Kidney (tissue), 13 donors: ENCODE measurements at regions not wholly inside any gene's neighbourhood (a gene's known extent, or its start where the extent isn't known, plus 50 kb on each side); places are given as distances from the start of the nearest gene placed in this dataset.

Source experiments
- DNase-seq, 5 donors: peaks; one replicate each; pipeline ENCODE4 v3.0.0-alpha.2; 2013 to 2020
- FAIRE-seq: peaks from 2 replicates; lab custom pipeline; 2012; peaks lifted over from hg19 to GRCh38; lab: Jason Lieb, UNC
- H3K27ac ChIP-seq, 2 donors: one replicate each; pipeline ENCODE4 v1.7.0; 2013; ENCODE audit warnings: low read depth in 2 of 2, low read length in 2 of 2, inconsistent platforms in 1 of 2
- H3K27me3 ChIP-seq: one replicate; pipeline ENCODE4 v1.7.1; 2013; ENCODE audit warnings: low read length, inconsistent platforms; ENCODE audit not compliant: control insufficient read depth, insufficient read depth
- H3K36me3 ChIP-seq, 3 donors: one replicate each; pipeline versions ENCODE4 v1.7.0 to v1.7.1; 2013; ENCODE audit warnings: low read length in 3 of 3, control low read depth in 1 of 3, inconsistent platforms in 1 of 3; ENCODE audit not compliant: insufficient read depth in 3 of 3, control insufficient read depth in 2 of 3
- H3K4me1 ChIP-seq, 3 donors: one replicate each; pipeline versions ENCODE4 v1.7.0 to v1.7.1; 2013; ENCODE audit warnings: low read length in 3 of 3, inconsistent platforms in 1 of 3, low read depth in 1 of 3; ENCODE audit not compliant: control insufficient read depth in 2 of 3, insufficient read depth in 2 of 3
- H3K4me3 ChIP-seq, 3 donors: one replicate each; pipeline versions ENCODE4 v1.7.0 to v1.8.1; 2013; ENCODE audit warnings: low read length in 3 of 3, control low read depth in 1 of 3, inconsistent platforms in 1 of 3
- H3K9ac ChIP-seq, 3 donors: one replicate each; pipeline versions ENCODE4 v1.7.0 to v1.7.1; 2013; ENCODE audit warnings: low read length in 3 of 3, control low read depth in 1 of 3, inconsistent platforms in 1 of 3
- H3K9me3 ChIP-seq, 3 donors: one replicate each; pipeline versions ENCODE4 v1.7.0 to v1.7.1; 2013; ENCODE audit warnings: low read length in 3 of 3, control low read depth in 1 of 3, inconsistent platforms in 1 of 3; ENCODE audit not compliant: control insufficient read depth in 2 of 3, insufficient read depth in 1 of 3
- CTCF ChIP-seq: IDR thresholded peaks from 3 replicates; pipeline ENCODE4 v1.5.1; 2012; ENCODE audit warnings: mild to moderate bottlenecking, moderate library complexity, borderline replicate concordance; ENCODE audit not compliant: insufficient read depth; ENCODE audit errors: extremely low read depth
- intact Hi-C: fragments of 100-400 bp; cut with DNase I; formaldehyde crosslinking; loops from one replicate; pipeline ENCODE4 v1.11.1; 2022
- donor health status: control.
- donor health status: control.
- donor health status: control.
- donor health status: control.
- donor health status: control.
- donor health status: DM: yes; HTN: yes; CAD: no.
- donor health status: Normal renal cell carcinoma (clear cell type).

DNA sequence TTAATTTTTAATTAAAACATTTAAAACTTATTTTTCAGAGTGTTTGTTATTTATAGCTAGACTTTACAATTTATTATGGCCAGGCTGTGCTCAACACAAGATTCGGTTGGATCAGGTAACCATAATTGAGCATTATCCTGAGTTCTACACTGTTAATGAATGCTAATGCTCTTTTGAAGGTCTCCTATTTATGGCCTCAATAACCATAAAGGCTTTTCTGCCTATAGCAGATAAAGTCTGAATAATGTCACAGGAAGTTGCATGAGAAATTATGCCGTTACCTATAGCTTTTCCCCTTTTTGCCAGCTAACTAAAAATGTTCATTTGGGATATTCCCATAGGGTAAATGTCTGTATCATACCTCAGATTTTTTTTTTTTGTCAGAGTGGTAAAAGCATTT lies 269.4 kb upstream of the E2F7 start:
- Histone ChIP-seq H3K27me3 (no peaks in the 10 kb centered on the region), H3K4me1 (no peaks in the 10 kb centered on the region), H3K9me3 (no peaks in the 10 kb centered on the region), H3K36me3 (no peaks in the 10 kb centered on the region), H3K4me3 (no peak overlapping the region), H3K27ac (no peak overlapping the region), H3K9ac (no peak overlapping the region)
- no peak for TF ChIP-seq CTCF
- intact Hi-C loops, result no loop called here
- no peak for DNase-seq
- no peak for FAIRE-seq

- FAIRE-seq (no peak), DNase-seq (no peak)
- intact Hi-C loops, result no loop called here
- no peak for TF ChIP-seq CTCF
- Histone ChIP-seq H3K9ac (no peak overlapping the region), H3K27ac (no peak overlapping the region), H3K4me1 (peaks cover 0 to 3% (median 0%) of the 10 kb centered on the region in 3 donors), H3K27me3 (no peaks in the 10 kb centered on the region), H3K9me3 (no peaks in the 10 kb centered on the region), H3K4me3 (no peak overlapping the region), H3K36me3 (no peaks in the 10 kb centered on the region)
Observed at GRCh38 chr12:77328326-77328725, 263.0 kb upstream of the E2F7 start.

GRCh38 chr12:77325511-77326236 lies 260.3 kb upstream of the E2F7 start:
- intact Hi-C loops, result no loop called here
- no peaks in the 10 kb centered on the region for H3K36me3 ChIP-seq
- peak overlapping the region; percentile 4 to 76 (median 50) for H3K4me3 ChIP-seq
- peak overlapping the region in 1 of 3 donors; percentile 11 for H3K9ac ChIP-seq
- peaks cover 0 to 3% (median 0%) of the 10 kb centered on the region in 3 donors for H3K4me1 ChIP-seq
- DNase-seq, result peak in 4 of 5 donors; percentile 20 to 59 (median 34)
- no peak overlapping the region for H3K27ac ChIP-seq
- H3K27me3 ChIP-seq, result no peaks in the 10 kb centered on the region
- TF ChIP-seq CTCF, result no peak
- no peak for FAIRE-seq
- no peaks in the 10 kb centered on the region for H3K9me3 ChIP-seq
